Vagina (tissue), 2 donors: ENCODE measurements at regions not wholly inside any gene's neighbourhood (a gene's known extent, or its start where the extent isn't known, plus 50 kb on each side); places are given as distances from the start of the nearest gene placed in this dataset.
"Not testable (repeated sequence)": the region's sequence is repeated elsewhere in the genome, so short reads cannot be mapped to it uniquely, and the experiment has no call there.

Experiments used
- DNase-seq, 2 donors: peaks; one replicate each; pipeline ENCODE4 v3.0.0-alpha.2; 2017; ENCODE audit errors: extremely low spot score in 2 of 2
- H3K27ac ChIP-seq: fragments of 200-600 bp; sonication (generic); one replicate; pipeline ENCODE4 v1.5.1; 2019
- H3K27me3 ChIP-seq: fragments of 200-600 bp; sonication (generic); one replicate; pipeline ENCODE4 v1.5.1; 2019
- H3K36me3 ChIP-seq, 2 donors: fragments of 200-600 bp; sonication (generic); one replicate each; pipeline ENCODE4 v1.5.1; 2017 to 2019
- H3K4me1 ChIP-seq: fragments of 200-600 bp; sonication (generic); one replicate; pipeline ENCODE4 v1.5.1; 2019
- H3K4me3 ChIP-seq, 2 donors: fragments of 200-600 bp; sonication (generic); 1 replicate in 1 of 2; 2 replicates in 1 of 2; pipeline ENCODE4 v1.5.1; 2016 to 2019
- H3K9me3 ChIP-seq: fragments of 200-600 bp; sonication (generic); one replicate; pipeline ENCODE4 v1.5.1; 2019
- CTCF ChIP-seq, 3 experiments: fragments of 450-650 bp in 2 of 3; fragments of 200-600 bp in 1 of 3; sonication (generic) in 1 of 3; IDR thresholded peaks; one replicate each; pipeline ENCODE4 v1.5.1; 2017 to 2019; ENCODE audit warnings: antibody characterized with exemption in 3 of 3, mild to moderate bottlenecking in 2 of 3, moderate library complexity in 2 of 3
- POLR2A ChIP-seq, 2 donors: fragments of 450-650 bp; IDR thresholded peaks; one replicate each; pipeline ENCODE4 v1.6.1; 2017; ENCODE audit warnings: antibody characterized with exemption in 2 of 2, mild to moderate bottlenecking in 2 of 2, moderate library complexity in 2 of 2
- POLR2AphosphoS5 ChIP-seq, 2 donors: sonication (generic); formaldehyde crosslinking; IDR thresholded peaks; one replicate each; pipeline ENCODE4 v1.9.0; 2017; ENCODE audit warnings: antibody characterized with exemption in 2 of 2, mild to moderate bottlenecking in 2 of 2, low read depth in 1 of 2; ENCODE audit not compliant: insufficient read depth in 1 of 2
- intact Hi-C: fragments of 100-400 bp; cut with DNase I; formaldehyde crosslinking; loops from one replicate; pipeline ENCODE4 v1.15.1; 2023

GRCh38 chr13:78131346-78131745 is 212.7 kb upstream of the EDNRB start:
- no peak overlapping the region for H3K4me3 ChIP-seq
- no peaks in the 10 kb centered on the region for H3K36me3 ChIP-seq
- H3K27me3 ChIP-seq: no peaks in the 10 kb centered on the region
- H3K27ac ChIP-seq: no peak overlapping the region
- intact Hi-C loops: no loop called here
- DNase-seq: no peak
- H3K9me3 ChIP-seq: no peaks in the 10 kb centered on the region
- no peaks in the 10 kb centered on the region for H3K4me1 ChIP-seq
- no peak for TF ChIP-seq POLR2AphosphoS5 (IDR thresholded peaks at IDR 0.05; ENCODE audit: insufficient read depth in 1 of 2, low read depth in 1 of 2)

- no peaks in the 10 kb centered on the region for H3K36me3 ChIP-seq
- no peaks in the 10 kb centered on the region for H3K9me3 ChIP-seq
- H3K27me3 ChIP-seq: no peaks in the 10 kb centered on the region
- H3K4me3 ChIP-seq: no peak overlapping the region
- no peak overlapping the region for H3K27ac ChIP-seq
- TF ChIP-seq POLR2AphosphoS5 (IDR thresholded peaks at IDR 0.05; ENCODE audit: insufficient read depth in 1 of 2, low read depth in 1 of 2) (no peak), POLR2A (IDR thresholded peaks at IDR 0.05) (no peak), CTCF (IDR thresholded peaks at IDR 0.05) (no peak)
- no peak for DNase-seq
- intact Hi-C loops: no loop called here
- no peaks in the 10 kb centered on the region for H3K4me1 ChIP-seq
Observed at GRCh38 chr13:78129823-78130222, 211.2 kb upstream of the EDNRB start.

- H3K27ac ChIP-seq: no peak overlapping the region
- TF ChIP-seq POLR2A (IDR thresholded peaks at IDR 0.05): no peak
- TF ChIP-seq CTCF (IDR thresholded peaks at IDR 0.05): no peak
- no peak for TF ChIP-seq POLR2AphosphoS5 (IDR thresholded peaks at IDR 0.05; ENCODE audit: insufficient read depth in 1 of 2, low read depth in 1 of 2)
- no peaks in the 10 kb centered on the region for H3K4me1 ChIP-seq
- intact Hi-C loops: no loop called here
- H3K4me3 ChIP-seq: no peak overlapping the region
- H3K27me3 ChIP-seq: no peaks in the 10 kb centered on the region
- no peaks in the 10 kb centered on the region for H3K9me3 ChIP-seq
- no peaks in the 10 kb centered on the region for H3K36me3 ChIP-seq
- DNase-seq: no peak
Observed at GRCh38 chr13:78129359-78129758, 210.7 kb upstream of the EDNRB start.

GRCh38 chr13:78121459-78122348 is 203.1 kb upstream of the EDNRB start:
- no peaks in the 10 kb centered on the region for H3K4me1 ChIP-seq
- no peak overlapping the region for H3K4me3 ChIP-seq
- H3K27ac ChIP-seq: no peak overlapping the region
- no peaks in the 10 kb centered on the region for H3K36me3 ChIP-seq
- no peaks in the 10 kb centered on the region for H3K9me3 ChIP-seq
- TF ChIP-seq POLR2A (IDR thresholded peaks at IDR 0.05): no peak
- TF ChIP-seq CTCF (IDR thresholded peaks at IDR 0.05): peak; percentile 53 to 86 (median 84)
- H3K27me3 ChIP-seq: no peaks in the 10 kb centered on the region
- no peak for DNase-seq
- intact Hi-C loops: loop anchor here (5.0 kb wide), 1 partner anchor 339 kb away; no protein-coding TSS in a partner anchor

- TF ChIP-seq POLR2A (IDR thresholded peaks at IDR 0.05) (no peak), POLR2AphosphoS5 (IDR thresholded peaks at IDR 0.05; ENCODE audit: insufficient read depth in 1 of 2, low read depth in 1 of 2) (no peak), CTCF (IDR thresholded peaks at IDR 0.05) (no peak)
- Histone ChIP-seq H3K4me1 (no peaks in the 10 kb centered on the region), H3K36me3 (no peaks in the 10 kb centered on the region), H3K4me3 (no peak overlapping the region), H3K27ac (no peak overlapping the region), H3K9me3 (no peaks in the 10 kb centered on the region), H3K27me3 (no peaks in the 10 kb centered on the region)
- intact Hi-C loops: loop anchor here (5.0 kb wide), 1 partner anchor 339 kb away; no protein-coding TSS in a partner anchor
- no peak for DNase-seq
Observed at GRCh38 chr13:78121001-78121400, 202.4 kb upstream of the EDNRB start.

GRCh38 chr13:78120144-78120543 is 201.5 kb upstream of the EDNRB start:
- not testable (repeated sequence) for H3K4me3 ChIP-seq, H3K36me3 ChIP-seq, H3K9me3 ChIP-seq, H3K4me1 ChIP-seq, DNase-seq, H3K27ac ChIP-seq, H3K27me3 ChIP-seq
- intact Hi-C loops: loop anchor here (5.0 kb wide), 1 partner anchor 338 kb away; no protein-coding TSS in a partner anchor

- H3K4me1 ChIP-seq, intact Hi-C loops, H3K36me3 ChIP-seq, H3K27ac ChIP-seq, DNase-seq, H3K4me3 ChIP-seq, H3K9me3 ChIP-seq, H3K27me3 ChIP-seq: not testable (repeated sequence)
Observed at GRCh38 chr13:78117070-78117469, 198.4 kb upstream of the EDNRB start.
